Mucosa of gallbladder (tissue), 1 donor: ENCODE measurements at regions not wholly inside any gene's neighbourhood (a gene's known extent, or its start where the extent isn't known, plus 50 kb on each side); places are given as distances from the start of the nearest gene placed in this dataset.

Experiments used
- DNase-seq: peaks from one replicate; pipeline ENCODE4 v3.0.0-alpha.2; 2020; ENCODE audit warnings: low spot score
- donor health status: DM: no; HTN: no; CAD: no.

- DNase-seq, result no peak
Observed at GRCh38 chr12:4050340-4050739, 177.1 kb upstream of the PARP11 start.

GRCh38 chr12:4049298-4050080 is 176.3 kb upstream of the PARP11 start:
- DNase-seq, result no peak

GRCh38 chr12:4047421-4047820 is 174.2 kb upstream of the PARP11 start:
- no peak for DNase-seq

GRCh38 chr12:4046495-4046840 is 173.3 kb upstream of the PARP11 start:
- DNase-seq, result no peak

GRCh38 chr12:4045786-4046494 is 172.7 kb upstream of the PARP11 start:
- no peak for DNase-seq

- no peak for DNase-seq
Observed at GRCh38 chr12:4044736-4045730, 171.8 kb upstream of the PARP11 start.

GRCh38 chr12:4044101-4044500 is 170.9 kb upstream of the PARP11 start:
- DNase-seq, result no peak

GRCh38 chr12:4041187-4041885 is 168.1 kb upstream of the PARP11 start:
- DNase-seq, result no peak

- no peak for DNase-seq
Observed at GRCh38 chr12:4039931-4040330, 166.7 kb upstream of the PARP11 start.

GRCh38 chr12:4037747-4038312 is 164.6 kb upstream of the PARP11 start:
- DNase-seq, result peak; percentile 60

GRCh38 chr12:4036671-4037271 is 163.6 kb upstream of the PARP11 start:
- DNase-seq, result no peak

- DNase-seq, result no peak
Observed at GRCh38 chr12:4034921-4035320, 161.7 kb upstream of the PARP11 start.

GRCh38 chr12:4032924-4033615 is 159.9 kb upstream of the PARP11 start:
- DNase-seq, result no peak

GRCh38 chr12:4031703-4032291 is 158.6 kb upstream of the PARP11 start:
- DNase-seq, result no peak

- peak; percentile 91 for DNase-seq
Observed at GRCh38 chr12:4030929-4031702, 157.9 kb upstream of the PARP11 start.

- no peak for DNase-seq
Observed at GRCh38 chr12:4027412-4027811, 154.2 kb upstream of the PARP11 start.

- no peak for DNase-seq
Observed at GRCh38 chr12:4026517-4026916, 153.3 kb upstream of the PARP11 start.

GRCh38 chr12:4026020-4026358 is 152.8 kb upstream of the PARP11 start:
- no peak for DNase-seq
